Aorta (tissue), 5 donors: ENCODE measurements at regions not wholly inside any gene's neighbourhood (a gene's known extent, or its start where the extent isn't known, plus 50 kb on each side); places are given as distances from the start of the nearest gene placed in this dataset.

Experiments
- ATAC-seq: fragments of 200-7000 bp; cut with Tn5 transposase; one replicate; pipeline ENCODE4 v1.9.1; 2022; ENCODE audit warnings: moderate library complexity; ENCODE audit not compliant: low FRiP score
- DNase-seq, 2 donors: peaks; one replicate each; pipeline ENCODE4 v3.0.0-alpha.2; 2020
- H3K27ac ChIP-seq, 2 donors: one replicate each; pipeline ENCODE4 v1.5.1; 2013; ENCODE audit warnings: low read length in 2 of 2, mild to moderate bottlenecking in 2 of 2, moderate library complexity in 2 of 2, control low read depth in 1 of 2, inconsistent platforms in 1 of 2, low read depth in 1 of 2
- H3K27me3 ChIP-seq, 2 donors: one replicate each; pipeline ENCODE4 v1.6.1; 2013; ENCODE audit warnings: control low read depth in 1 of 2, low read length in 1 of 2, mild to moderate bottlenecking in 1 of 2, moderate library complexity in 1 of 2; ENCODE audit not compliant: insufficient read depth in 2 of 2, control insufficient read depth in 1 of 2
- H3K36me3 ChIP-seq, 2 donors: one replicate each; pipeline ENCODE4 v1.6.1; 2013; ENCODE audit warnings: control low read depth in 1 of 2, low read length in 1 of 2, mild to moderate bottlenecking in 1 of 2; ENCODE audit not compliant: insufficient read depth in 2 of 2, control insufficient read depth in 1 of 2
- H3K4me1 ChIP-seq, 2 donors: one replicate each; pipeline ENCODE4 v1.6.1; 2013; ENCODE audit warnings: low read length in 2 of 2, control low read depth in 1 of 2, mild to moderate bottlenecking in 1 of 2, moderate library complexity in 1 of 2; ENCODE audit not compliant: insufficient read depth in 2 of 2, control insufficient read depth in 1 of 2
- H3K4me3 ChIP-seq, 2 donors: one replicate each; pipeline ENCODE4 v1.5.1; 2013; ENCODE audit warnings: low read length in 2 of 2, control low read depth in 1 of 2, mild to moderate bottlenecking in 1 of 2
- H3K9me3 ChIP-seq: one replicate; pipeline ENCODE4 v1.6.1; 2013; ENCODE audit warnings: mild to moderate bottlenecking, low read length; ENCODE audit not compliant: control insufficient read depth
- WGBS, 2 donors: extraction: QIAGEN DNeasy Blood & Tissue Kit; methylation state at CpG; one replicate each; pipeline ENCODE4 v1.1.7; 2013; 5-methylcytosine and 5-hydroxymethylcytosine counted together
- intact Hi-C, 2 donors: fragments of 100-400 bp; cut with DNase I; formaldehyde crosslinking; loops; one replicate each; pipeline versions ENCODE4 v1.14.2 to v1.15.0; 2022
- donor health status: healthy with polysubstance abuse.
- donor health status: Bipolar disorder and iron deficiency.
- donor health status: DM: no; HTN: no; CAD: no.
- donor health status: DM: no; HTN: no; CAD: no.
- donor health status: DM: yes; HTN: yes; CAD: no.

DNA sequence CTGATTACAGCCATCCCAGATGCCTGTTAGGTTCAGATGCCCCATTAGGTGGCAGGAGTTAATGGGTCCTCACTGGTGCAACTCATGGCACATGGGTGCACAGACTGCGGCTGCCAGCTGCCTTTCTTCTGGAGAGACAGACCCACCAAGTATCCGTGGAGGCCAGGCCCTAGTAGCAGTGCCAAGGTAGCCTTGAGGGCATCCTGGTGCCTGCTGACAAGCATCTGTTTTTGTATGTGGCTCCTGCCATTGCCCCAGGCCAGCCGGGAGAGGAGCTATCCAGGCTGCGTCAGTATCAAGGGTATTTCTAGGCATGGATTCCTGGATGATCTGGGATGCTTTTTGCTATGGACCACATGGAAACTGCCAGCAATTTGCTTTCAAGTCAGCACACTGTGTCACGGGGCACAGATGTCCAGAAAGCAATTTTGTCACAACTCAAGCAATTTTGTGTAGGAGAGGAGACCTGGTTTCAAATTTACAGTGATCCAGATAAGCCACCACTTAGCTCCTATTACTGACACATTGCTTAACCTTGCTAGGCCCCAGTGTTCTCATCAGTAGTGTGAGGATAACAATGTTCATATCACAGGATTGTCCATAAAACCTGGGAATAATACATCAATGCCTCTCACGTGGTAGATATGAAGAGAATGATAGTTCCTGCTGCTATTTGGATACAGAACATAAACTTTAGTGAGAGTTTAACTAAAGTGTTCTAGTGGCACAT is 815.1 kb upstream of the RAB6C start:
- ATAC-seq (no peak), DNase-seq (no peak)
- Histone ChIP-seq H3K4me3 (no peak overlapping the region), H3K36me3 (no peaks in the 10 kb centered on the region), H3K27me3 (no peaks in the 10 kb centered on the region), H3K9me3 (no peaks in the 10 kb centered on the region), H3K27ac (no peak overlapping the region), H3K4me1 (no peaks in the 10 kb centered on the region)
- WGBS, 2 donors, result 53 to 58% methylated on average over 6 of the region's 6 CpGs
- intact Hi-C loops, result no loop called here

- ATAC-seq, result no peak
- DNase-seq, result no peak
- no peak overlapping the region for H3K27ac ChIP-seq
- H3K4me1 ChIP-seq, result no peaks in the 10 kb centered on the region
- intact Hi-C loops, result no loop called here
- H3K4me3 ChIP-seq, result no peak overlapping the region
- no peaks in the 10 kb centered on the region for H3K36me3 ChIP-seq
- no peaks in the 10 kb centered on the region for H3K27me3 ChIP-seq
- H3K9me3 ChIP-seq, result no peaks in the 10 kb centered on the region
Measured at GRCh38 chr2:129165006-129165405, 814.5 kb upstream of the RAB6C start.

DNA sequence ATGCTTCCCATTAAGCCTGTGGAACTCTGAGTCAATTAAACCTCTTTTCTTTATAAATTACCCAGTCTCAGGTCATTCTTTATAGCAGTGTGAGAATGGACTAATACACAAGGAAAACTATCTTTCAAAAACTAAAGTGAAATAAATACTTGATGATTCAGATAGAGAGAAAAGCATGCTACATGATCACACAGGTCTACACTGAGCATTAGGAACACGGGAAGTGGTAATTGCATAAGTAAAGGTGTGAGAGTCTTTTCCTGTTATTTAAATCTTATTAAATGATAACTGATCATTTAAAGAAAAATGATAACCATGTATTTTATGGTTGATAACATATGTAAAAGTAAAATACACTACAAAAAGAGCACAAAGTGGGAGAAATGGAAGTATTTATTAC is 812.0 kb upstream of the RAB6C start:
- no peaks in the 10 kb centered on the region for H3K36me3 ChIP-seq
- intact Hi-C loops, result no loop called here
- no peaks in the 10 kb centered on the region for H3K27me3 ChIP-seq
- H3K4me3 ChIP-seq, result no peak overlapping the region
- H3K9me3 ChIP-seq, result no peaks in the 10 kb centered on the region
- WGBS, 2 donors, result 95% methylated on average over 1 of the region's 1 CpG
- DNase-seq, result no peak
- no peak for ATAC-seq
- no peak overlapping the region for H3K27ac ChIP-seq
- H3K4me1 ChIP-seq, result no peaks in the 10 kb centered on the region

- 93% methylated on average over 2 of the region's 2 CpGs for WGBS, 2 donors
- intact Hi-C loops, result no loop called here
- no peaks in the 10 kb centered on the region for H3K9me3 ChIP-seq
- DNase-seq, result no peak
- no peak overlapping the region for H3K27ac ChIP-seq
- H3K4me1 ChIP-seq, result no peaks in the 10 kb centered on the region
- H3K27me3 ChIP-seq, result no peaks in the 10 kb centered on the region
- H3K4me3 ChIP-seq, result no peak overlapping the region
- H3K36me3 ChIP-seq, result no peaks in the 10 kb centered on the region
- no peak for ATAC-seq
Measured at GRCh38 chr2:129170570-129170969, 808.9 kb upstream of the RAB6C start.

DNA sequence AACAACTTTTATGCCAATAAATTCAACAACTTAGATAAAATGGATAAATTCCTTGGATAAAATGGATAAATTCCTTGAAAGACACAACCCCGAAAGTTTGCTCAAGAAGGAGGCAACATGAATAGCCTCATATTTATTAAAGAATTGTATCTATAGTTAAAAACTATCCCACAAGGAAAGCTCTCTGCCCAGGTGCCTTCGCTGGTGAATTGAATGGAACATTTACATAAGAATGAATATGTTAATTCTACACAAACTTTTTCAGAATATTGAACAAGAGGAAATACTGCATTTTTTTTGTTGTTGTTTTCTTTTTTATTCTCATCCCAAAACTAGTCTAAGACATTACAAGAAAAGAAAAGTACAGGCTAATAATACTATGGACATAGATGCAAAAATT is 805.3 kb upstream of the RAB6C start:
- intact Hi-C loops, result no loop called here
- Histone ChIP-seq H3K27me3 (no peaks in the 10 kb centered on the region), H3K4me1 (no peaks in the 10 kb centered on the region), H3K36me3 (no peaks in the 10 kb centered on the region), H3K4me3 (no peak overlapping the region), H3K9me3 (no peaks in the 10 kb centered on the region), H3K27ac (no peak overlapping the region)
- ATAC-seq, result no peak
- DNase-seq, result no peak
- WGBS, 2 donors, result 84 to 94% methylated on average over 2 of the region's 2 CpGs

- DNase-seq, result no peak
- H3K27ac ChIP-seq, result no peak overlapping the region
- no peaks in the 10 kb centered on the region for H3K27me3 ChIP-seq
- H3K4me1 ChIP-seq, result no peaks in the 10 kb centered on the region
- 85 to 93% methylated on average over 2 of the region's 2 CpGs for WGBS, 2 donors
- intact Hi-C loops, result no loop called here
- H3K36me3 ChIP-seq, result no peaks in the 10 kb centered on the region
- H3K9me3 ChIP-seq, result no peaks in the 10 kb centered on the region
- no peak for ATAC-seq
- no peak overlapping the region for H3K4me3 ChIP-seq
Measured at GRCh38 chr2:129175051-129175450, 804.4 kb upstream of the RAB6C start.

- H3K4me1 ChIP-seq, result no peaks in the 10 kb centered on the region
- 94 to 97% methylated on average over 5 of the region's 5 CpGs for WGBS, 2 donors
Measured at GRCh38 chr2:129176375-129176774, 803.1 kb upstream of the RAB6C start.

DNA sequence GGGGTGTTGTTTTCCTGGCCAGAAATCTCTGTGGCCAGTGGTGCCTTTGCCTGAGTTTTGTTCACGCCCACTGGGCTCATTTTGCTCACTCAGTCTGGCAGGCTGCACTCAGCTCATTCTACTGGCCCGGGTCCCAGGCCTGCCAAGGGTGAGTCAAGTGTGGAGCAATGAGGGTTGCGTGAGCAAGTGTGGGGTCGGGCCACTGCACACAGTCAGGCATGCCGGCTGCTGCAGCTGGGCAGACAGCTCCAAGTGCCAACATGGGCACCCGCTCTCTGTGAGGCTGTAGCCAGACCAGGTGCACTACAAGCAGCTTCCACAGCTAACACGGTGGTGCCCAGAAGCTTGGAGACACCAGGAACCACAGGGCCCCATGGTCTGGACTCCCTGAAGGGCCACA is 801.1 kb upstream of the RAB6C start:
- Histone ChIP-seq H3K27me3 (no peaks in the 10 kb centered on the region), H3K9me3 (no peaks in the 10 kb centered on the region), H3K4me3 (no peak overlapping the region), H3K27ac (no peak overlapping the region), H3K36me3 (no peaks in the 10 kb centered on the region), H3K4me1 (no peaks in the 10 kb centered on the region)
- peak; percentile 73 for ATAC-seq
- 9 to 11% methylated on average over 7 of the region's 7 CpGs for WGBS, 2 donors
- peak; percentile 68 to 90 for DNase-seq
- intact Hi-C loops, result no loop called here

More at GRCh38 chr2:129176375-129176774, 803.1 kb upstream of the RAB6C start:
- DNase-seq (no peak), ATAC-seq (no peak)
- Histone ChIP-seq H3K36me3 (no peaks in the 10 kb centered on the region), H3K9me3 (no peaks in the 10 kb centered on the region), H3K4me3 (no peak overlapping the region), H3K27ac (no peak overlapping the region), H3K27me3 (no peaks in the 10 kb centered on the region)
- intact Hi-C loops, result no loop called here

GRCh38 chr2:129179199-129179598 is 800.3 kb upstream of the RAB6C start:
- Histone ChIP-seq H3K36me3 (no peaks in the 10 kb centered on the region), H3K9me3 (no peaks in the 10 kb centered on the region), H3K4me1 (no peaks in the 10 kb centered on the region), H3K27me3 (no peaks in the 10 kb centered on the region), H3K4me3 (no peak overlapping the region), H3K27ac (no peak overlapping the region)
- ATAC-seq (no peak), DNase-seq (no peak)
- WGBS, 2 donors, result 93 to 95% methylated on average over 3 of the region's 3 CpGs
- intact Hi-C loops, result no loop called here
